K562 (cell line): ENCODE measurements at regions not wholly inside any gene's neighbourhood (a gene's known extent, or its start where the extent isn't known, plus 50 kb on each side); places are given as distances from the start of the nearest gene placed in this dataset.

ENCODE experiments used
- ARID1B ChIP-seq: fragments of 450-650 bp; IDR thresholded peaks from 2 replicates; pipeline ENCODE4 v1.6.1; 2016; ENCODE audit warnings: antibody characterized with exemption, mild to moderate bottlenecking, inconsistent platforms
- CEBPB ChIP-seq: fragments of 450-650 bp; IDR thresholded peaks from 2 replicates; pipeline ENCODE4 v1.6.1; 2016; ENCODE audit warnings: missing genetic modification characterization, missing compliant biosample characterization
- CEBPG ChIP-seq, 3 experiments: fragments of 200-800 bp in 1 of 3; sonication (Bioruptor generic) in 1 of 3; sonication (generic) in 1 of 3; formaldehyde crosslinking in 1 of 3; IDR thresholded peaks in 2 of 3; conservative IDR thresholded peaks in 1 of 3; 2 replicates each; pipeline versions ENCODE4 v1.6.1 to v1.8.0; 2016 to 2022; ENCODE audit warnings: missing compliant biosample characterization in 2 of 3, missing genetic modification characterization in 2 of 3, mild to moderate bottlenecking in 1 of 3, missing genetic modification reagents in 1 of 3
- FOXA3 ChIP-seq, 2 experiments: fragments of 450-650 bp in 1 of 2; sonication (generic) in 1 of 2; formaldehyde crosslinking; IDR thresholded peaks in 1 of 2; conservative IDR thresholded peaks in 1 of 2; 2 replicates each; pipeline versions ENCODE4 v1.4.0 to v1.8.0; 2020 to 2022; ENCODE audit warnings: mild to moderate bottlenecking in 2 of 2, missing genetic modification reagents in 1 of 2
- HOMEZ ChIP-seq: fragments of 250-450 bp; sonication (Bioruptor Pico); IDR thresholded peaks from 2 replicates; pipeline ENCODE4 v1.4.0; 2020; ENCODE audit warnings: mild to moderate bottlenecking, moderate library complexity
- MAFF ChIP-seq: IDR thresholded peaks from 2 replicates; pipeline ENCODE4 v1.6.1; 2012; ENCODE audit warnings: low read length, improper control_type of control experiment
- RNF2 ChIP-seq: sonication (generic); IDR thresholded peaks from 2 replicates; pipeline ENCODE4 v1.6.1; 2016
- SMAD1 ChIP-seq: fragments of 150-350 bp; IDR thresholded peaks from 2 replicates; pipeline ENCODE4 v1.6.1; 2014; ENCODE audit warnings: low read length, low read depth; ENCODE audit not compliant: partially characterized antibody
- TAL1 ChIP-seq: fragments of 450-650 bp; IDR thresholded peaks from 2 replicates; pipeline ENCODE4 v1.6.1; 2016; ENCODE audit warnings: mild to moderate bottlenecking
- TBP ChIP-seq: optimal IDR thresholded peaks from 2 replicates; pipeline ENCODE3; 2011; ENCODE audit warnings: low read depth, low read length, improper control_type of control experiment
- ZNF280B ChIP-seq: fragments of 250-450 bp; sonication (Bioruptor Pico); IDR thresholded peaks from 2 replicates; pipeline ENCODE4 v1.5.1; 2021; ENCODE audit warnings: mild to moderate bottlenecking
- ZNF764 ChIP-seq: fragments of 250-450 bp; sonication (Bioruptor Pico); IDR thresholded peaks from 2 replicates; pipeline ENCODE4 v1.4.0; 2020; ENCODE audit warnings: low read depth, mild to moderate bottlenecking, moderate library complexity
- TF ChIP-seq, protein P1 (sequence below): fragments of 450-650 bp; IDR thresholded peaks from 2 replicates; pipeline ENCODE4 v1.6.1; 2016; ENCODE audit warnings: mild to moderate bottlenecking
- TF ChIP-seq, protein P2 (sequence below): fragments of 250-450 bp; sonication (Bioruptor Pico); IDR thresholded peaks from 2 replicates; pipeline ENCODE4 v1.8.0; 2022; ENCODE audit warnings: moderate library complexity, mild to moderate bottlenecking, inconsistent platforms
- TF ChIP-seq, protein P3 (sequence below): fragments of 250-450 bp; sonication (Bioruptor Pico); IDR thresholded peaks from 2 replicates; pipeline ENCODE4 v1.5.0; 2021; ENCODE audit warnings: mild to moderate bottlenecking, moderate library complexity
- TF ChIP-seq, protein P4 (sequence below): fragments of 450-650 bp; IDR thresholded peaks from 2 replicates; pipeline ENCODE4 v1.6.1; 2016; ENCODE audit warnings: borderline replicate concordance

DNA sequence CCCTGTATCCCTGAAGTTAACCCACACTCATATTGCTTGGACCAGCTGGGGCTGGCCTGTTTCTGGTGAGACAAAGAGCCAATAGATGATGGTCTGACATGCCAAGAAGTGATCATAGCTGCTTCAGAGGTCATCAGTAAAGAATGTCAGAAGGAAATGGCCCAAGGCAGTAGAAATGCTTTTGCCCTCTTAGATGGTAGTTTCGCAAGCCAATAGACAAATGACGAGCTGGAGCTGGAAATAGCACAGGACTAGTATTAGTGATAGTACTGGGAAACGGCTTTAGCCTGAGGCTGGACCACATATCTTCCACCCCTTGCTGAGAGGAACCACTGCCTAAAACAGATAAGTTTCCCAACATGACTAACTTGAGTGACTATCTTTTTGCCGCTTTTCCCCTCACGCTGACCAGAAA is 176.1 kb upstream of the THBS1 start (continued):
- TF ChIP-seq, protein P1, sequence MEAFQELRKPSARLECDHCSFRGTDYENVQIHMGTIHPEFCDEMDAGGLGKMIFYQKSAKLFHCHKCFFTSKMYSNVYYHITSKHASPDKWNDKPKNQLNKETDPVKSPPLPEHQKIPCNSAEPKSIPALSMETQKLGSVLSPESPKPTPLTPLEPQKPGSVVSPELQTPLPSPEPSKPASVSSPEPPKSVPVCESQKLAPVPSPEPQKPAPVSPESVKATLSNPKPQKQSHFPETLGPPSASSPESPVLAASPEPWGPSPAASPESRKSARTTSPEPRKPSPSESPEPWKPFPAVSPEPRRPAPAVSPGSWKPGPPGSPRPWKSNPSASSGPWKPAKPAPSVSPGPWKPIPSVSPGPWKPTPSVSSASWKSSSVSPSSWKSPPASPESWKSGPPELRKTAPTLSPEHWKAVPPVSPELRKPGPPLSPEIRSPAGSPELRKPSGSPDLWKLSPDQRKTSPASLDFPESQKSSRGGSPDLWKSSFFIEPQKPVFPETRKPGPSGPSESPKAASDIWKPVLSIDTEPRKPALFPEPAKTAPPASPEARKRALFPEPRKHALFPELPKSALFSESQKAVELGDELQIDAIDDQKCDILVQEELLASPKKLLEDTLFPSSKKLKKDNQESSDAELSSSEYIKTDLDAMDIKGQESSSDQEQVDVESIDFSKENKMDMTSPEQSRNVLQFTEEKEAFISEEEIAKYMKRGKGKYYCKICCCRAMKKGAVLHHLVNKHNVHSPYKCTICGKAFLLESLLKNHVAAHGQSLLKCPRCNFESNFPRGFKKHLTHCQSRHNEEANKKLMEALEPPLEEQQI: no peak
- TF ChIP-seq, protein P2, sequence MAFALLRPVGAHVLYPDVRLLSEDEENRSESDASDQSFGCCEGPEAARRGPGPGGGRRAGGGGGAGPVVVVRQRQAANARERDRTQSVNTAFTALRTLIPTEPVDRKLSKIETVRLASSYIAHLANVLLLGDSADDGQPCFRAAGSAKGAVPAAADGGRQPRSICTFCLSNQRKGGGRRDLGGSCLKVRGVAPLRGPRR (CRISPR knock-in tag): no peak
- TF ChIP-seq TBP (no peak), CEBPB (tag) (peak; percentile 60; the same call in 1 of the 2 replicates), SMAD1 (no peak), FOXA3 (CRISPR knock-in tag; conservative IDR thresholded peaks at IDR 0.05 in 1 of 2, IDR thresholded peaks at IDR 0.05 in 1 of 2) (no peak), TAL1 (peak; percentile 36; the same call in 1 of the 2 replicates), ZNF280B (CRISPR knock-in tag) (no peak), HOMEZ (CRISPR knock-in tag) (no peak), ZNF764 (no peak), ARID1B (peak; percentile 48; the same call in 1 of the 2 replicates), RNF2 (no peak), CEBPG (CRISPR knock-in tag; IDR thresholded peaks at IDR 0.05) (no peak), CEBPG (tag; conservative IDR thresholded peaks at IDR 0.05 in 1 of 2, IDR thresholded peaks at IDR 0.05 in 1 of 2) (0 out of 4 replicates have a peak, but pooled peaks of 1 of the 2 experiments have one; percentile 28), MAFF (no peak)
- TF ChIP-seq, protein P3, sequence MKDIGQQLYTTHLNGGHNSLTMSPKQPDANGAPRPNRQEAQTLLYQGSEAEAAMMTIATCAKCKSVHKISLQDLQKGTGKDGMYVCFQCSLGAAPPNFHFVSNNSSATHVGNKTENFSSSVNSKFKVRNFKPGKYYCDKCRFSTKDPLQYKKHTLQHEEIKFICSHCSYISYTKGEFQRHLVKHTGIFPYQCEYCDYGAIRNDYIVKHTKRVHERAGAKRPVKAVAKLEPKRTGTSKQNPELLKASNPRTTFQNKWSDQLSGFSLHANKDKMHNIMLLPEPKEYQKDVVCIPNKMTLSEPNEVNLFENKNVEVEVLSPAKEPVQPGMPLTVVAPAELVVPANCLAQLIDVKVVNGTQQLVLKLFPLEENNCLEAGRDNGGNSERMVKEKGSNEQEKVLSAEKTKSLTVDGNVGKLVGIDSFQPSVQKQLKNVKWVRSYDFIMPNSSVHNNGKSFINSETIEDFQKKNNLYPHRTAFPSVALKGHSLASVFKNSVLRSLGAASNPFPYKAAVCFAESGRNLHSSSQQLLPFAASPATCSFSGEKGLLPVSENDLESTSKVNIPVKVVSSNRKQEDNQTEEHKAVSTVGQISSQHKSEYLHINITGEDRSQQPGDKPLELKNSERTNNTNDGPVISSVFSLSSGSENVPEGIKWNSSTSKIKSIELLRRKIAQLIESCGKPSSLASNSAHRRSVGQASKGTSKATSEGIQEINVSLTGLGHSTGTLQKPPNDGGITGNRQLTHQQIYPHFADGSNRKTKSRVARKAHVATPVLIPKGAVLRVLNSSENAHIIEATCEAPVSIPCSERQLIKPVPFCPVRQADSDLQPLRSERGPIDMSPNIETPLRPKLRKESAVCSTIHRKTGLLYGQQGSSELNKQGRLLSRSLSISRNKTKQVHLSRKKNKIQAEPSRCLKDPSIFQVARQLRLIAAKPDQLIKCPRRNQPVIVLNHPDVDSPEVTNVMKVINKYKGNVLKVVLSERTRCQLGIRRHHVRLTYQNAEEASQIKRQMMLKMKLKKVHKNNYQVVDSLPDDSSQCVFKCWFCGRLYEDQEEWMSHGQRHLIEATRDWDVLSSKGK (CRISPR knock-in tag): no peak
- TF ChIP-seq, protein P4, sequence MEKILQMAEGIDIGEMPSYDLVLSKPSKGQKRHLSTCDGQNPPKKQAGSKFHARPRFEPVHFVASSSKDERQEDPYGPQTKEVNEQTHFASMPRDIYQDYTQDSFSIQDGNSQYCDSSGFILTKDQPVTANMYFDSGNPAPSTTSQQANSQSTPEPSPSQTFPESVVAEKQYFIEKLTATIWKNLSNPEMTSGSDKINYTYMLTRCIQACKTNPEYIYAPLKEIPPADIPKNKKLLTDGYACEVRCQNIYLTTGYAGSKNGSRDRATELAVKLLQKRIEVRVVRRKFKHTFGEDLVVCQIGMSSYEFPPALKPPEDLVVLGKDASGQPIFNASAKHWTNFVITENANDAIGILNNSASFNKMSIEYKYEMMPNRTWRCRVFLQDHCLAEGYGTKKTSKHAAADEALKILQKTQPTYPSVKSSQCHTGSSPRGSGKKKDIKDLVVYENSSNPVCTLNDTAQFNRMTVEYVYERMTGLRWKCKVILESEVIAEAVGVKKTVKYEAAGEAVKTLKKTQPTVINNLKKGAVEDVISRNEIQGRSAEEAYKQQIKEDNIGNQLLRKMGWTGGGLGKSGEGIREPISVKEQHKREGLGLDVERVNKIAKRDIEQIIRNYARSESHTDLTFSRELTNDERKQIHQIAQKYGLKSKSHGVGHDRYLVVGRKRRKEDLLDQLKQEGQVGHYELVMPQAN: no peak
